GM19395 (cell line): ENCODE measurements at regions not wholly inside any gene's neighbourhood (a gene's known extent, or its start where the extent isn't known, plus 50 kb on each side); places are given as distances from the start of the nearest gene placed in this dataset.
A peak's percentile ranks its signal among the peaks of the same experiment; 100 is the strongest.

ENCODE experiments used
- ATAC-seq: cut with Tn5 transposase; IDR thresholded peaks from one replicate; pipeline ENCODE4 v1.9.1; 2021; ENCODE audit warnings: mild to moderate bottlenecking, moderate library complexity; ENCODE audit not compliant: unreplicated experiment

- ATAC-seq: no peak
Measured at GRCh38 chr7:10799475-10799874, 174.2 kb upstream of the PHF14 start.

- ATAC-seq: no peak
Measured at GRCh38 chr7:10802011-10802410, 171.7 kb upstream of the PHF14 start.

- no peak for ATAC-seq
Measured at GRCh38 chr7:10802526-10802925, 171.1 kb upstream of the PHF14 start.

GRCh38 chr7:10803720-10804119 is 170.0 kb upstream of the PHF14 start:
- no peak for ATAC-seq

- no peak for ATAC-seq
Measured at GRCh38 chr7:10804770-10805169, 168.9 kb upstream of the PHF14 start.

- ATAC-seq: no peak
Measured at GRCh38 chr7:10815546-10815945, 158.1 kb upstream of the PHF14 start.

GRCh38 chr7:10821156-10821555 is 152.5 kb upstream of the PHF14 start:
- no peak for ATAC-seq

- no peak for ATAC-seq
Measured at GRCh38 chr7:10824154-10824553, 149.5 kb upstream of the PHF14 start.

- ATAC-seq: no peak
Measured at GRCh38 chr7:10838228-10838627, 135.4 kb upstream of the PHF14 start.

- no peak for ATAC-seq
Measured at GRCh38 chr7:10845225-10845624, 128.4 kb upstream of the PHF14 start.

GRCh38 chr7:10855583-10855982 is 118.1 kb upstream of the PHF14 start:
- no peak for ATAC-seq

GRCh38 chr7:10860516-10860915 is 113.2 kb upstream of the PHF14 start:
- ATAC-seq: no peak

GRCh38 chr7:10863476-10863875 is 110.2 kb upstream of the PHF14 start:
- ATAC-seq: no peak

GRCh38 chr7:10874666-10875065 is 99.0 kb upstream of the PHF14 start:
- no peak for ATAC-seq

- no peak for ATAC-seq
Measured at GRCh38 chr7:10875080-10875479, 98.6 kb upstream of the PHF14 start.

- peak; percentile 40 for ATAC-seq
Measured at GRCh38 chr7:10888861-10889260, 84.8 kb upstream of the PHF14 start.

- peak; percentile 96 for ATAC-seq
Measured at GRCh38 chr7:10889266-10889898, 84.3 kb upstream of the PHF14 start.

GRCh38 chr7:10908600-10908999 is 65.1 kb upstream of the PHF14 start:
- ATAC-seq: no peak

- no peak for ATAC-seq
Measured at GRCh38 chr7:10910447-10910846, 63.2 kb upstream of the PHF14 start.

GRCh38 chr7:10912077-10912476 is 61.6 kb upstream of the PHF14 start:
- no peak for ATAC-seq

- ATAC-seq: no peak
Measured at GRCh38 chr7:10913457-10913856, 60.2 kb upstream of the PHF14 start.

- ATAC-seq: no peak
Measured at GRCh38 chr7:10918093-10918590, 55.5 kb upstream of the PHF14 start.

GRCh38 chr7:10919923-10920322 is 53.7 kb upstream of the PHF14 start:
- no peak for ATAC-seq
